ENCODE measurements at regions not wholly inside any gene's neighbourhood (a gene's known extent, or its start where the extent isn't known, plus 50 kb on each side); places are given as distances from the start of the nearest gene placed in this dataset.

DNA sequence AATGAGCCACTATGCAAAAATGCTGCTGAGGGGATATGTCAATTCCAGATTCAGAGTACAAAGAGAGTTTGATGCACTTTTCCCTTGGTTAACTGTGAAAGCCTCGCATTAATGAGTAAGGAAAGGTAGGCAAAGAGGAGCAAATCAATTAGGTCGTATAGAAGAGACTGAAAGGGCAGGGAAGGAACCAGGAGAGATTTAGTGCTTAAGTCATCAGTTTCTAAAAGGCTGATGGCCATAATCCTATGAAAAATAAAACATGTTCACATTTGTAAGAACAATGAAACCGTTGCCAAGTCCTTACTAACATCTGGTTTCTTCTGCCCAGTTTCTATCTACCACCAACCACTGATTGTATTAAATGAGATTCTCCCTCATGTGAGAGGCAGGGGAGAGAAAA lies 118.4 kb upstream of the PALMD start:
- ATAC-seq = no peak
- no peak for TF ChIP-seq ARNTL (CRISPR knock-in tag; IDR thresholded peaks at IDR 0.05; ENCODE audit: borderline replicate concordance, low read depth)

DNA sequence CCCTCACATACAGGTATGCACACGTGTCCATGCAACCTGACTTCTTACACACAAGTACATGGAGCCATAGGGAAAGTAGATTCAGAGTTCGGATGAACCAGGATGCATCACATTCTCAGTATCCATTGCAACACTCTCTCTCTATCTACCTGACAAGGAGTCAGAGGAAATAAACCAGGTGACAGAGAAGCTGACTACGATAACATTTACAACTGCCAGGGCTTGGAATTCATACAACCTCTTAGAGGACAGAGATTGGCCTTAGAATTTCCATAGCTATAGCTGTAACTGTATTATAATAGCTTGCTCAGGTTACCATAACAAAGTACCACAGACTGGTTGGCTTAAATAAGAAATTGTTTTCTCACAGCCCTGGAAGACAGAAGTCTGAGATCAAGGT lies 116.9 kb upstream of the PALMD start:
- TF ChIP-seq TSHZ2 (CRISPR knock-in tag; IDR thresholded peaks at IDR 0.05) (no peak), ZNF8 (CRISPR knock-in tag; IDR thresholded peaks at IDR 0.05) (no peak), ZFP3 (CRISPR knock-in tag; IDR thresholded peaks at IDR 0.05) (no peak), ZNF70 (CRISPR knock-in tag; IDR thresholded peaks at IDR 0.05) (no peak), TCF4 (CRISPR knock-in tag; IDR thresholded peaks at IDR 0.05; ENCODE audit: borderline replicate concordance) (no peak), RARB (CRISPR knock-in tag; IDR thresholded peaks at IDR 0.05) (no peak), GLIS3 (CRISPR knock-in tag; IDR thresholded peaks at IDR 0.05) (no peak), ZC3H10 (CRISPR knock-in tag; IDR thresholded peaks at IDR 0.05) (no peak), ZFP30 (CRISPR knock-in tag; IDR thresholded peaks at IDR 0.05) (no peak), PPARA (CRISPR knock-in tag; IDR thresholded peaks at IDR 0.05; ENCODE audit: borderline replicate concordance) (no peak), CSDC2 (CRISPR knock-in tag; IDR thresholded peaks at IDR 0.05) (no peak), OSR1 (CRISPR knock-in tag; IDR thresholded peaks at IDR 0.05) (no peak), TOX (CRISPR knock-in tag; IDR thresholded peaks at IDR 0.05; ENCODE audit: borderline replicate concordance) (no peak), ZNF565 (CRISPR knock-in tag; conservative IDR thresholded peaks at IDR 0.05; ENCODE audit: low read depth) (no peak), ARNTL (CRISPR knock-in tag; IDR thresholded peaks at IDR 0.05; ENCODE audit: borderline replicate concordance, low read depth) (no peak)
- TF ChIP-seq, protein P1, sequence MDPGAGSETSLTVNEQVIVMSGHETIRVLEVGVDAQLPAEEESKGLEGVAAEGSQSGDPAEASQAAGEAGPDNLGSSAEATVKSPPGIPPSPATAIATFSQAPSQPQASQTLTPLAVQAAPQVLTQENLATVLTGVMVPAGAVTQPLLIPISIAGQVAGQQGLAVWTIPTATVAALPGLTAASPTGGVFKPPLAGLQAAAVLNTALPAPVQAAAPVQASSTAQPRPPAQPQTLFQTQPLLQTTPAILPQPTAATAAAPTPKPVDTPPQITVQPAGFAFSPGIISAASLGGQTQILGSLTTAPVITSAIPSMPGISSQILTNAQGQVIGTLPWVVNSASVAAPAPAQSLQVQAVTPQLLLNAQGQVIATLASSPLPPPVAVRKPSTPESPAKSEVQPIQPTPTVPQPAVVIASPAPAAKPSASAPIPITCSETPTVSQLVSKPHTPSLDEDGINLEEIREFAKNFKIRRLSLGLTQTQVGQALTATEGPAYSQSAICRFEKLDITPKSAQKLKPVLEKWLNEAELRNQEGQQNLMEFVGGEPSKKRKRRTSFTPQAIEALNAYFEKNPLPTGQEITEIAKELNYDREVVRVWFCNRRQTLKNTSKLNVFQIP (CRISPR knock-in tag; IDR thresholded peaks at IDR 0.05; ENCODE audit: borderline replicate concordance, low read depth) = no peak
- TF ChIP-seq, protein P2, sequence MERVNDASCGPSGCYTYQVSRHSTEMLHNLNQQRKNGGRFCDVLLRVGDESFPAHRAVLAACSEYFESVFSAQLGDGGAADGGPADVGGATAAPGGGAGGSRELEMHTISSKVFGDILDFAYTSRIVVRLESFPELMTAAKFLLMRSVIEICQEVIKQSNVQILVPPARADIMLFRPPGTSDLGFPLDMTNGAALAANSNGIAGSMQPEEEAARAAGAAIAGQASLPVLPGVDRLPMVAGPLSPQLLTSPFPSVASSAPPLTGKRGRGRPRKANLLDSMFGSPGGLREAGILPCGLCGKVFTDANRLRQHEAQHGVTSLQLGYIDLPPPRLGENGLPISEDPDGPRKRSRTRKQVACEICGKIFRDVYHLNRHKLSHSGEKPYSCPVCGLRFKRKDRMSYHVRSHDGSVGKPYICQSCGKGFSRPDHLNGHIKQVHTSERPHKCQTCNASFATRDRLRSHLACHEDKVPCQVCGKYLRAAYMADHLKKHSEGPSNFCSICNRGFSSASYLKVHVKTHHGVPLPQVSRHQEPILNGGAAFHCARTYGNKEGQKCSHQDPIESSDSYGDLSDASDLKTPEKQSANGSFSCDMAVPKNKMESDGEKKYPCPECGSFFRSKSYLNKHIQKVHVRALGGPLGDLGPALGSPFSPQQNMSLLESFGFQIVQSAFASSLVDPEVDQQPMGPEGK (CRISPR knock-in tag; IDR thresholded peaks at IDR 0.05; ENCODE audit: borderline replicate concordance) = no peak
- TF ChIP-seq, protein P3, sequence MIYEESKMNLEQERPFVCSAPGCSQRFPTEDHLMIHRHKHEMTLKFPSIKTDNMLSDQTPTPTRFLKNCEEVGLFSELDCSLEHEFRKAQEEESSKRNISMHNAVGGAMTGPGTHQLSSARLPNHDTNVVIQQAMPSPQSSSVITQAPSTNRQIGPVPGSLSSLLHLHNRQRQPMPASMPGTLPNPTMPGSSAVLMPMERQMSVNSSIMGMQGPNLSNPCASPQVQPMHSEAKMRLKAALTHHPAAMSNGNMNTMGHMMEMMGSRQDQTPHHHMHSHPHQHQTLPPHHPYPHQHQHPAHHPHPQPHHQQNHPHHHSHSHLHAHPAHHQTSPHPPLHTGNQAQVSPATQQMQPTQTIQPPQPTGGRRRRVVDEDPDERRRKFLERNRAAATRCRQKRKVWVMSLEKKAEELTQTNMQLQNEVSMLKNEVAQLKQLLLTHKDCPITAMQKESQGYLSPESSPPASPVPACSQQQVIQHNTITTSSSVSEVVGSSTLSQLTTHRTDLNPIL (CRISPR knock-in tag; IDR thresholded peaks at IDR 0.05; ENCODE audit: low read depth) = no peak
- ATAC-seq = no peak

- no peak for ATAC-seq
- TF ChIP-seq ZFP30 (CRISPR knock-in tag; IDR thresholded peaks at IDR 0.05) (no peak), BACH2 (CRISPR knock-in tag; IDR thresholded peaks at IDR 0.05; ENCODE audit: borderline replicate concordance) (no peak), ISL1 (CRISPR knock-in tag; IDR thresholded peaks at IDR 0.05) (no peak), PPARA (CRISPR knock-in tag; IDR thresholded peaks at IDR 0.05; ENCODE audit: borderline replicate concordance) (no peak), RARB (CRISPR knock-in tag; IDR thresholded peaks at IDR 0.05) (no peak), TOX (CRISPR knock-in tag; IDR thresholded peaks at IDR 0.05; ENCODE audit: borderline replicate concordance) (no peak), ZNF8 (CRISPR knock-in tag; IDR thresholded peaks at IDR 0.05) (no peak), TCF4 (CRISPR knock-in tag; IDR thresholded peaks at IDR 0.05; ENCODE audit: borderline replicate concordance) (no peak), GLIS3 (CRISPR knock-in tag; IDR thresholded peaks at IDR 0.05) (no peak), OSR1 (CRISPR knock-in tag; IDR thresholded peaks at IDR 0.05) (no peak), ZNF70 (CRISPR knock-in tag; IDR thresholded peaks at IDR 0.05) (no peak), ZC3H10 (CRISPR knock-in tag; IDR thresholded peaks at IDR 0.05) (no peak)
- TF ChIP-seq, protein P4, sequence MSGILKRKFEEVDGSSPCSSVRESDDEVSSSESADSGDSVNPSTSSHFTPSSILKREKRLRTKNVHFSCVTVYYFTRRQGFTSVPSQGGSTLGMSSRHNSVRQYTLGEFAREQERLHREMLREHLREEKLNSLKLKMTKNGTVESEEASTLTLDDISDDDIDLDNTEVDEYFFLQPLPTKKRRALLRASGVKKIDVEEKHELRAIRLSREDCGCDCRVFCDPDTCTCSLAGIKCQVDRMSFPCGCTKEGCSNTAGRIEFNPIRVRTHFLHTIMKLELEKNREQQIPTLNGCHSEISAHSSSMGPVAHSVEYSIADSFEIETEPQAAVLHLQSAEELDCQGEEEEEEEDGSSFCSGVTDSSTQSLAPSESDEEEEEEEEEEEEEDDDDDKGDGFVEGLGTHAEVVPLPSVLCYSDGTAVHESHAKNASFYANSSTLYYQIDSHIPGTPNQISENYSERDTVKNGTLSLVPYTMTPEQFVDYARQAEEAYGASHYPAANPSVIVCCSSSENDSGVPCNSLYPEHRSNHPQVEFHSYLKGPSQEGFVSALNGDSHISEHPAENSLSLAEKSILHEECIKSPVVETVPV (CRISPR knock-in tag; IDR thresholded peaks at IDR 0.05) = no peak
- TF ChIP-seq, protein P1 (CRISPR knock-in tag; IDR thresholded peaks at IDR 0.05; ENCODE audit: borderline replicate concordance, low read depth) = no peak
- TF ChIP-seq, protein P3 (CRISPR knock-in tag; IDR thresholded peaks at IDR 0.05; ENCODE audit: low read depth) = no peak
These were observed 114.2 kb upstream of the PALMD start for GRCh38 chr1:99531578-99532275.

Measured in SK-N-SH treated with all-trans-retinoic acid at 6 μM for 48 hours (cell line).